ENCODE measurements at regions not wholly inside any gene's neighbourhood (a gene's known extent, or its start where the extent isn't known, plus 50 kb on each side); places are given as distances from the start of the nearest gene placed in this dataset.

- TF ChIP-seq CTCF (IDR thresholded peaks at IDR 0.05; ENCODE audit: borderline replicate concordance, extremely low read depth, insufficient read depth) = no peak
- H3K4me1 ChIP-seq (ENCODE audit: control insufficient read depth in 2 of 3, insufficient read depth in 2 of 3, low read depth in 1 of 3, low read length in 3 of 3) = no peaks in the 10 kb centered on the region
- intact Hi-C loops (cut with DNase I) = no loop called here
- H3K9ac ChIP-seq (ENCODE audit: low read length in 3 of 3) = no peak overlapping the region
- H3K9me3 ChIP-seq (ENCODE audit: control insufficient read depth in 2 of 3, insufficient read depth in 1 of 3, low read length in 3 of 3) = no peaks in the 10 kb centered on the region
- H3K36me3 ChIP-seq (ENCODE audit: control insufficient read depth in 2 of 3, insufficient read depth in 3 of 3, low read length in 3 of 3) = no peaks in the 10 kb centered on the region
- FAIRE-seq (no peak), DNase-seq (no peak)
- no peak overlapping the region for H3K27ac ChIP-seq (ENCODE audit: low read depth in 2 of 2, low read length in 2 of 2)
- no peak overlapping the region for H3K4me3 ChIP-seq (ENCODE audit: low read length in 3 of 3)
- no peaks in the 10 kb centered on the region for H3K27me3 ChIP-seq (ENCODE audit: control insufficient read depth, insufficient read depth, low read length)
Observed at GRCh38 chr2:211174631-211175030, 618.2 kb downstream of the CPS1 start.

GRCh38 chr2:211175956-211176355, 619.6 kb downstream of the CPS1 start:
- FAIRE-seq = no peak
- no peak for TF ChIP-seq CTCF (IDR thresholded peaks at IDR 0.05; ENCODE audit: borderline replicate concordance, extremely low read depth, insufficient read depth)
- intact Hi-C loops (cut with DNase I) = no loop called here
- H3K9ac ChIP-seq (ENCODE audit: low read length in 3 of 3) = no peak overlapping the region
- H3K27ac ChIP-seq (ENCODE audit: low read depth in 2 of 2, low read length in 2 of 2) = no peak overlapping the region
- H3K36me3 ChIP-seq (ENCODE audit: control insufficient read depth in 2 of 3, insufficient read depth in 3 of 3, low read length in 3 of 3) = no peaks in the 10 kb centered on the region
- H3K4me3 ChIP-seq (ENCODE audit: low read length in 3 of 3) = no peak overlapping the region
- H3K27me3 ChIP-seq (ENCODE audit: control insufficient read depth, insufficient read depth, low read length) = no peaks in the 10 kb centered on the region
- H3K9me3 ChIP-seq (ENCODE audit: control insufficient read depth in 2 of 3, insufficient read depth in 1 of 3, low read length in 3 of 3) = no peaks in the 10 kb centered on the region
- no peaks in the 10 kb centered on the region for H3K4me1 ChIP-seq (ENCODE audit: control insufficient read depth in 2 of 3, insufficient read depth in 2 of 3, low read depth in 1 of 3, low read length in 3 of 3)
- DNase-seq = no peak

- intact Hi-C loops (cut with DNase I) = no loop called here
Observed at GRCh38 chr2:211176514-211177141, 620.2 kb downstream of the CPS1 start.

More at GRCh38 chr2:211176514-211177141, 620.2 kb downstream of the CPS1 start:
- Histone ChIP-seq H3K4me3 (ENCODE audit: low read length in 3 of 3) (no peak overlapping the region), H3K27me3 (ENCODE audit: control insufficient read depth, insufficient read depth, low read length) (no peaks in the 10 kb centered on the region), H3K9me3 (ENCODE audit: control insufficient read depth in 2 of 3, insufficient read depth in 1 of 3, low read length in 3 of 3) (no peaks in the 10 kb centered on the region), H3K4me1 (ENCODE audit: control insufficient read depth in 2 of 3, insufficient read depth in 2 of 3, low read depth in 1 of 3, low read length in 3 of 3) (no peaks in the 10 kb centered on the region), H3K27ac (ENCODE audit: low read depth in 2 of 2, low read length in 2 of 2) (no peak overlapping the region), H3K9ac (ENCODE audit: low read length in 3 of 3) (no peak overlapping the region), H3K36me3 (ENCODE audit: control insufficient read depth in 2 of 3, insufficient read depth in 3 of 3, low read length in 3 of 3) (no peaks in the 10 kb centered on the region)
- no peak for TF ChIP-seq CTCF (IDR thresholded peaks at IDR 0.05; ENCODE audit: borderline replicate concordance, extremely low read depth, insufficient read depth)
- FAIRE-seq = no peak
- no peak for DNase-seq
